ENCODE measurements at regions not wholly inside any gene's neighbourhood (a gene's known extent, or its start where the extent isn't known, plus 50 kb on each side); places are given as distances from the start of the nearest gene placed in this dataset.

DNA sequence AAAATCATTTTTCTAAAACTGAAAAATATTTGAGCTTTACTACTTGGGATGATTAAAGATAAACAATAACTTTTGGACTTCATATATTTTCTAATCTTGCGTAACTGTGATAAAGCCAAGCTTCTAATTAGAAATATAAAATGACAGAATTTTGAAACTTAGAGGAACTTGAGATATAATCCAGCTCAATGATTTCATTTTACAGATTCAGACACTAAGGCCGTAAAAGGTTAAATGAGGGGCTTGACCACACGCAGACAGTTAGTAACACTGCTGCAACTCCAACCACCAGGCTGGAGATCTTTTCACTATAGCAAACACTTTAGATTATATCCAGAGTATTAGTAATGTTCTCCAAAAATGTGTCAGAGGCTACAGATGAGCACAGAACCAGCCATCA, 445.5 kb downstream of the ZEB2 start:
- no peak for DNase-seq

GRCh38 chr2:144071461-144071860, 448.5 kb downstream of the ZEB2 start:
- no peak for DNase-seq

GRCh38 chr2:144067506-144067905, 452.4 kb downstream of the ZEB2 start:
- DNase-seq, result no peak

DNA sequence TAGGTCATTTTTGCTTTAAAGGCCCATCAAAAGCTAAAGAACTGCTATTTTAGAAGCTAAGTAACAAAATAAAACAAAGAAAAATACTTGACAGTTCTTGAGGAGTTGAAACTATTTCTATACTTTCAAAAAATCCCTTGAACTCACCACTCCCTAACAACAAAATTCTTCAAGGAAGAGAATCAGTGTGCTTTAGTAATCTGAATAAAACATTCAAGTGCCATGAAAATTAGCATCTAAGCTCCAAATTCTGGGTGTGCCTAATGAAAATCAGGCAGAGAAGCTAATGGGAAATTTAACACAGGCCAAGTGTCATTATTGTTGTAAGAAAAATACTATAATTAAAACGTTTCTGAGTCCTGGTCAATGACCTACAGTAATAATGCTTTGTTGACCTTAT, 456.3 kb downstream of the ZEB2 start:
- DNase-seq, result no peak

- no peak for DNase-seq
Observed at GRCh38 chr2:144054911-144055310, 465.0 kb downstream of the ZEB2 start.

- DNase-seq, result no peak
Observed at GRCh38 chr2:144052083-144052482, 467.8 kb downstream of the ZEB2 start.

- no peak for DNase-seq
Observed at GRCh38 chr2:144049137-144049536, 470.8 kb downstream of the ZEB2 start.

GRCh38 chr2:144048631-144049060, 471.3 kb downstream of the ZEB2 start:
- DNase-seq, result no peak

- DNase-seq, result no peak
Observed at GRCh38 chr2:144042751-144043150, 477.2 kb downstream of the ZEB2 start.

GRCh38 chr2:144041612-144042011, 478.3 kb downstream of the ZEB2 start:
- DNase-seq, result no peak

DNA sequence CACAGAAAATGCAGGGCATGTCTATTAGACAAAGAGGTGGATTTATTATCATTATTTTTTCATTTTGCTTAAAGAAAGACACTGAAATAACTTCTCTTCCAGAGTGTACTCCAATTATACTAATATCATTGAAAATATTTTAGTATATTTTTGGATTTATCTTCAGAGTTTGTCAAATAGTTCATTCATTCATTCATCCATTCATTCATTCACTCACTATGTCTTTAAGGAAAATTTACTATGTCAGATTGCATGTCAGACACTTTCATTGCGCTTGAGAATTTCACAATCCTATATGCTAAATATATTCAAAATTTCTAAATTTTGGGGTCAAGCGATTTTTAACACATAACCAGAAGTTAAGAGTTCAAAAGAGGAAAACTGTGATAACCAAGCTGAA, 479.1 kb downstream of the ZEB2 start:
- no peak for DNase-seq

DNA sequence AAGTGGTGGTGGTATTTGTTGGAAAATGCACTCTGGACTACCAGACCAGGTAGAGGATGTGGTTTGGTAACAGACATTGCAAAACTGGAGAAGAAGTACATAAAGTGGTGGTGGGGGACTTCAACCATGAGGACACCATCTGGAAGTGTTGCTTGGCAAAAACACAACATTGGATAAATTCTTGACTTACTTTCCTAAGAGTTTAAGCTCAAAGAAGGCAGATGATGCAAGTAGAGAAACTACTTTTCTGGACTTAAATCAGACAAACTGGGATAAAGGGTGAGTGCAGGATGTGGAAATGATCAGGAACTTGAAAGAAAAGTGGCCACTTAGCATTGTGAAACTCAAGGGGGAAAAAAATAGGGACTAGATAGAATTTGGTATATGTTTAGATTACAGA, 487.4 kb downstream of the ZEB2 start:
- DNase-seq, result no peak

DNA sequence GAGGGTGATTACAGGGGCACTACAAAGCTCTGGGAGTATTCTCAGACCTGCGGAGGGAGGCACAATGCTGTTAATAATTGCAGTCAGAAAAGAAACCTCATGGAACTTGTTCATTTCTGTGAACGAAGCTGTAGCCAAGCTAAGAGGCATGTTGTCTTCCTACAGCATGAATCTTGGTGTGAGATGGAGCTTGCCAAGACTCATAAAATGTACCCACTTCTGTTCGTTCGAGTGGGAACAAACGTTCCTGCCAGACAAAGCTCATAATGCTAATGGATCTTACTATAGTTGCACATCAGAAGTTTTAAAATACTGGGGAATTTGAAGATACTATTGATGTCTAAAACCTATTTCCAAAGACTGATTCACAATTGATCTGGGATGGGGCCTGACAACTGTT, 489.1 kb downstream of the ZEB2 start:
- no peak for DNase-seq

DNA sequence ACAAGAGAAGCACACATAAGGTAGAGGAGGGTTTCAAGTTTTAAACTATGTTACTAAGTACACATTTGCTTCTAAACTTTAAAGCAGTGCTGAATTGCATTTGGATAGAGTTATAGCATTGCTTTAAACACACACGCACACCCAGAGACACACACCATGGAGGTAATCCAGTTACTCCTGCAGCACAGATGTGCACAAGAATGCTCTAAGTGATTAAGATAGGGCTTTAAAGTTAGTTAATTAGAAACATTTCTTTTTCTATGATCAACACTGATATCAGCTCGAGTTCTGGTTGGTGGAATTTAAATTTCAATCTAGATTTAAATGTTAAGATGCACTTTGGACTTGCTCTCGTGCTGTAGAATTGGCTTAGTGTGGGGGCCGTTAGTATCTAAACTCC, 492.3 kb downstream of the ZEB2 start:
- no peak for DNase-seq

DNA sequence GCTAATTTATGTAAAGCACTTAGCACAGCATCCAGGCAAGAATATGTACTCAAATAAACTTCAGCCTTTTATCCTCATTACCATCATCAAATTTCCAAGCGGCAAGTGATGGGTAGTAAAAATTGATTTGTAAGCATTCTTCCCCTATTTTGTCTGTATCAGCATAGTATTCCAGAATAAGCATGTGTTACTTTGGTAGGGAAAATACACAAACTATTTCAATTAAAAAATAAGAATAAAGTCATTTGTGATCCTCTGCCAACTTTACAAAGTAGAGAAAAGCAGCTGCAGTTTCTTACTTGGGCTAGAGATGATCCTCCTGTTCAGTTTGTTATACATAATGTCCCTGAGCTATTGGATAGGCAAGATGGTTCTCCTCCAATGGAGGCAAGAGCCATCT, 493.2 kb downstream of the ZEB2 start:
- DNase-seq, result no peak

- no peak for DNase-seq
Observed at GRCh38 chr2:144020047-144020446, 499.9 kb downstream of the ZEB2 start.

DNA sequence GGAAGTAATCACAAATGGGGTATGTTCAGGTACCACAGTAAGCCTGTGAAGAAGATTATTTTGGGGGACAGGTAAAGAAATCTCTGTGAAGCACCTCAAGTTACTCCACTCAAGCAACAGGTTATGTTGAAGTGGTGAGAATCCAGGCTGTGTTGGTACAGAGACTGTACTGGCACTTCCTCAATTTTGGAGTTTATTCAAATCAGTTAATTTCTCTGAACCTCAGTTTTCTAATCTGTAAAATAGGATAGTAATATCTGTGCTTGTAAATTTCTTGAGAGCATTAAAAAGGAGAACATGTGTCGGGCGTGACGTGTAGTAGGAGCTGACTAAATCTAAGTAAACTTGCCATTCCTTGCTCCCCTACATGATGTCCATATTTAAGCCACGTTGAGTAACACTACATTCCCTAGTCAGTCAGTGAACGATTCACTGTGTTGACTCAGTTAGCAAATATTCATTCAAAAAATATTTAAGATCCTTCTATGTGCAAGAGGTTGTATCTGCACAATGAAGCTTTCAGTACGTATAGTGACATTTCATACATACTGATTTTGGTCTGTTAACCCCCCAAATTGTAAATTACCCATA, 504.2 kb downstream of the ZEB2 start:
- no peak for DNase-seq

GRCh38 chr2:144015036-144015435, 504.9 kb downstream of the ZEB2 start:
- no peak for DNase-seq

DNA sequence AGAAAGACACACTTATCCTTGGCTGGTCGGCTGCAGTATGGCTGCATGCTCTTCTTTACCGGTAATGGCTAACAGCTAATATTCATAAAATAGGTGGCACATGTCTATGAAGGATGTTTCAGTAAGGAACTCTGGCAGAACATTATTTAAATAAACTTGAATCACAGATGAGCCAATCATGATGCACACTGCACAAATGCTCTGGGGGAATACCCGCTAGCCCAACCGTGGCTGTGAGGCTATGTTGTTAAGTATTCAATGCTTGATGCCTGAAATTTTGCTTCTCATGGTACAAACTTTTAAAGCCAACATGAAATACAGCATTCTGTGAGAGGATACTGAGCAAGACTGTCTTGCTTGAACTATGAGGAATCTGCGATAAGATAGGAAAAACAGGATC, 505.8 kb downstream of the ZEB2 start:
- DNase-seq, result no peak

GRCh38 chr2:144012304-144012703, 507.6 kb downstream of the ZEB2 start:
- DNase-seq, result no peak

- no peak for DNase-seq
Observed at GRCh38 chr2:144011553-144011952, 508.4 kb downstream of the ZEB2 start.

GRCh38 chr2:144011098-144011497, 508.8 kb downstream of the ZEB2 start:
- DNase-seq, result no peak

DNA sequence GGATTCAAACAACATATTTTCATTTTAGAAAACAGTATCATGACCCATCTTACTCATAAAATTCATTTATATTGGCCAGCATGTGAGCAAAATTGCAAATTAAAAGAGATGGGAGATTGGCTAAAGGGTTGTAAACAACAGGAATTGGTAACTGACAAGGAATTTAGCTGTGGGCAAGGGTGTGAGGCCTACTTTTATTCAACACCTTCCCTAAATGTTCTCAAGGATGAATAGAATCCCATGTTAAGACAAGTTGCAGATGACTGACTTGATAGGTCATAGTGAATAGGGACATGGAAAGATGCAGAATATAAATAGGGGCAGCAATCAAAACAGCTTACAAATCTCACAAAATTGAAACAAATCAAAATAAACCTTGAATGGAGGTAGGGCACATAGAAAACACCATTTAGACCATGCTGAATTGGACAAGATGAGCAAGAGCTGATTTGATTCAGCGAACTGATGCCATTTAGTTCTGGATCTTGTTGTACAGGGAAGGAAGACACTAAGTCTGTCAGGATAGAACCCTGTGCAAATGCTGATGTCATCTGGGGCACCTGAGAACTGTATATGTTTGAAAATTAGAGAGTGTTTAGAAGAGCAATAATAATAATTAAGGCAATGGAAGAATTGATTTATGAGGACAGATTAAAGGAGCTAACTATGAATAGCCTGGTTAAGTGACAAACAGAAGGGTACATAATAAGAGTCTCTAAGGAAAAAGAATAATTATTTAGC, 509.7 kb downstream of the ZEB2 start:
- no peak for DNase-seq

DNA sequence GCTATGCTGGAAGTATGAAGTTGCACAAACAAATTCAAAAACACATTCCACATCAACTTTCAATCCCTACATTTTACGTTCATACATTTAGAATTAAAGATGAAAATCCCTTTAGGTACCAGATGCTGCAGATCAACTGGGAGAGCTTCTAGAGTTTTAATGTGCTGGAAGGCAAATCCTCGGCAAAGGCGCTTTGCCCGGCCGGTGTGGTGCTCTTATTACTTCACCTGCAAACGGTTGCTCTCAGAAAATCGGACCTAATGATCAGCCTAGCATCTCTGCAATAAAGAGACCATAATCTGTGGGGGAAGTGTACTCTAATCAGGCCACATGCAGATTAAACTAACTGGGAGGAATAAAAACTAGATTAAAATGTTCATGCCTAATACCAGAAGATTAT, 513.8 kb downstream of the ZEB2 start:
- DNase-seq, result no peak

GRCh38 chr2:144004742-144005141, 515.2 kb downstream of the ZEB2 start:
- DNase-seq, result no peak
